Kidney epithelial cell (primary cell): ENCODE measurements at regions not wholly inside any gene's neighbourhood (a gene's known extent, or its start where the extent isn't known, plus 50 kb on each side); places are given as distances from the start of the nearest gene placed in this dataset.
"Not testable (repeated sequence)": the region's sequence is repeated elsewhere in the genome, so short reads cannot be mapped to it uniquely, and the experiment has no call there.

Source experiments
- DNase-seq: peaks from one replicate; pipeline ENCODE4 v3.0.0-alpha.2; 2010; ENCODE audit warnings: low read depth
- H3K27me3 ChIP-seq: 2 replicates; pipeline ENCODE4 v1.6.0; 2011; ENCODE audit warnings: low read length; ENCODE audit not compliant: control insufficient read depth, insufficient read depth
- H3K36me3 ChIP-seq: 2 replicates; pipeline ENCODE4 v1.5.1; 2011; ENCODE audit warnings: low read length; ENCODE audit not compliant: control insufficient read depth, insufficient read depth
- H3K4me3 ChIP-seq: 2 replicates; pipeline ENCODE4 v1.5.1; 2011; ENCODE audit warnings: low read depth, mild to moderate bottlenecking, control low read depth, low read length
- TF ChIP-seq, protein P1 (sequence below): IDR thresholded peaks from 2 replicates; pipeline ENCODE4 v1.5.1; 2011; ENCODE audit warnings: mild to moderate bottlenecking, moderate library complexity, low read length, control low read depth, inconsistent platforms; ENCODE audit not compliant: insufficient read depth, poor library complexity, severe bottlenecking

DNA sequence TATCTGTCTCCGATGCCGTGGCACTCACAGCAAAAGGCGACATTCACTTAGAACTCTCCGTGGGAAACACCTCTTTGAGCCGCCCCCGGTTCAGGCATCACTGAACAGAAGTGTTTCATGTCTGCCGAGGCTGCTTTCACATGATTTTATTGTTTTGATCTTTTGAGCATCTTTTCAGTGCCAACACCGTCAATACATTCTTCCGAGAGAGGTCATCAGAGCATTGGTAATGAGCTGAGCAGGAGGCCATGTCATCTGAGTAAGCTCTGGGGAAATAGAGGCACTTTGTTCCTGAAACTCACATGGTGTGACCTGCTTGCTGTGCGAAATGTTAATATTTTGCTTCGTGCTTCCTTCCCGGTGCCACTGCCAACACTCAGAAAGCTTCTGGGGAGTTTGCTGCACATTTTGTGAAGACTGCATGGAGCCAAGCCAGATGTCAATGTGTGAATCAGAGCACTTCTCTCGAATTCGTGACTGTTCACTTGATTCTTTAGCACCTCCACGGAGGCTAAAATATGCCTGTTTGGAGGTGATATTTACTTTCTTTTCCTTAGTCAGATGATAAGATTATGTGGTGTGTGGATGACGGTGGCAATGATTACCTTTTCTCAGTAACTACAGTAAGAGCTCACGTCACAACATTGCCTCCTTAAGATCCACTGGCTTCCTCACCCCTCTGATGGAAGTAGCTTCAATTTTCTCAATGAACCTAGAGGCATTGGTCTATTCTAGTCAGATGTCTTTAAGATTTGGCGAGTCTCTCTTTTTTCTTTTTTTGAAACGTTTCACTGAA lies 222.3 kb upstream of the HS3ST1 start:
- TF ChIP-seq, protein P1, sequence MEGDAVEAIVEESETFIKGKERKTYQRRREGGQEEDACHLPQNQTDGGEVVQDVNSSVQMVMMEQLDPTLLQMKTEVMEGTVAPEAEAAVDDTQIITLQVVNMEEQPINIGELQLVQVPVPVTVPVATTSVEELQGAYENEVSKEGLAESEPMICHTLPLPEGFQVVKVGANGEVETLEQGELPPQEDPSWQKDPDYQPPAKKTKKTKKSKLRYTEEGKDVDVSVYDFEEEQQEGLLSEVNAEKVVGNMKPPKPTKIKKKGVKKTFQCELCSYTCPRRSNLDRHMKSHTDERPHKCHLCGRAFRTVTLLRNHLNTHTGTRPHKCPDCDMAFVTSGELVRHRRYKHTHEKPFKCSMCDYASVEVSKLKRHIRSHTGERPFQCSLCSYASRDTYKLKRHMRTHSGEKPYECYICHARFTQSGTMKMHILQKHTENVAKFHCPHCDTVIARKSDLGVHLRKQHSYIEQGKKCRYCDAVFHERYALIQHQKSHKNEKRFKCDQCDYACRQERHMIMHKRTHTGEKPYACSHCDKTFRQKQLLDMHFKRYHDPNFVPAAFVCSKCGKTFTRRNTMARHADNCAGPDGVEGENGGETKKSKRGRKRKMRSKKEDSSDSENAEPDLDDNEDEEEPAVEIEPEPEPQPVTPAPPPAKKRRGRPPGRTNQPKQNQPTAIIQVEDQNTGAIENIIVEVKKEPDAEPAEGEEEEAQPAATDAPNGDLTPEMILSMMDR, result no peak
- H3K27me3 ChIP-seq, result no peaks in the 10 kb centered on the region
- H3K4me3 ChIP-seq, result peak overlapping the region; percentile 18
- DNase-seq, result peak; percentile 76
- no peaks in the 10 kb centered on the region for H3K36me3 ChIP-seq

DNA sequence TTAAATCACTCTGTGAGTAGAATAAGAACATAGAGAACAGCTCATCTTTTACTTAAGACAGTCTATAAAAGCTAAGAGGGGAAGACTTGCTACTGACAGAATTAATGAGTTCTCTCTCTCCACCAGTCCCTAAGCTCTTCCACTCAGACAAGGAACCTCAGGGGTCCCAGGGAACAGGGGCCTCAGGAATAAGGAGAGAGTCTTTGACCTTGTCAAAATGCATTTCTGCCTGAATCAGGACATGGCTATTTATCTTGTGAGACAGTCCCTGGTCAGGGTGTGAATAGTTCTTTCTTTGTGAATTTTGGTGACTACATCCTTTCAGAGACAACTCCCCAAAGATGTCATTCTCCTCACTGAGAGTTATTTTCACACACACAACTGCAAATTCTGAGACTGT lies 218.7 kb upstream of the HS3ST1 start:
- no peak for DNase-seq
- H3K36me3 ChIP-seq, result no peaks in the 10 kb centered on the region
- no peaks in the 10 kb centered on the region for H3K27me3 ChIP-seq
- TF ChIP-seq, protein P1, result no peak
- H3K4me3 ChIP-seq, result no peak overlapping the region

DNA sequence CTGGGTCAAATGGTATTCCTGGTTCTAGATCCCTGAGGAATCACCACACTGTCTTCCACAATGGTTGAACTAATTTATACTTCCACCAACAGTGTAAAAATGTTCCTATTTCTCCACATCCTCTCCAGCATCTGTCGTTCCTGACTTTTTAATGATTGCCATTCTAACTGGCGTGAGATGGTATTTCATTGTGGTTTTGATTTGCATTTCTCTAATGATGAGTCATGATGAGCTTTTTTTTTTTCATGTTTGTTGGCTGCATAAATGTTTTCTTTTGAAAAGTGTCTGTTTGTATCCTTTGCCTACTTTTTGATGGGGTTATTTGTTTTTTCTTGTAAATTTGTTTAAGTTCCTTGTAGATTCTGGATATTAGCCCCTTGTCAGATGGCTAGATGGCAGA lies 214.4 kb upstream of the HS3ST1 start:
- H3K27me3 ChIP-seq, DNase-seq, H3K4me3 ChIP-seq, H3K36me3 ChIP-seq: not testable (repeated sequence)

DNA sequence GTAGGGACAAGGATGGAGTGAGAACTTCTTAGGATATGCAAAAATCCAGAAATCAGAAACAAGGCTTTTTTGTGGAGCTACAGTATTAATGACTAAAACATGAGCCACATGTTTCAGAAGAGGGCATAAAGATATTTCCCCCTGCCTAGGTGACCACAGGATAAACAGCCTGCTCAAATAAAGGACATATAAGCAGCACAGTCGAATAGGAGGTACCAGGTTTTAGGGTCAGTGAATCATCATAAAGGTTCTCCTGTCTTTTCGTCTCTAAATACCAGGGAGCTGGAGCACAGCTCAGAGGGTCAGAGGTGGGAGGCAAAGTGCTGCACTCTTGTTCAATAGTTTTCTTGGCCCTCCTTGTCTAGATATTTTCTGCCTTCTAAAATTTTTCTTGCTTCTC lies 211.9 kb upstream of the HS3ST1 start:
- Histone ChIP-seq H3K27me3 (no peaks in the 10 kb centered on the region), H3K4me3 (no peak overlapping the region), H3K36me3 (no peaks in the 10 kb centered on the region)
- DNase-seq, result no peak
- TF ChIP-seq, protein P1, result no peak

DNA sequence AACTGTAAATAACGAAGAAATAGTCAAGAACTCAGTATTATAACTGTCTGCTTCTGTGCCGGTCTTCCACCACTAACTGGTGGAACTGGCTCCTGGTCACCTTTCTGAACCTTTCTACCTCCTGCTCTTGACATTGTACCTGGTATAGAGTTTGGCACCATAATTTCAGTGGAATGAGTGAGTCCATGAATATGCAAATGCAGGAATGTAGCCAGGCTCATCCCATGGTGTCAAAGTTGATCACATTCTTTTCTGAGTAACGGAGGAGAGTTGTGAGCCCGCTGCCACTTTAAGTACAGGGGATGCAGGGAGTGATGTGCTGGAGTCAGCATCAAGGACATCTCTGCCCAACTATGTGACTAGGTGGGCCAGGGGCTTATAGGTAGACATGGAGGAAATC lies 207.9 kb upstream of the HS3ST1 start:
- H3K4me3 ChIP-seq, result no peak overlapping the region
- no peaks in the 10 kb centered on the region for H3K27me3 ChIP-seq
- DNase-seq, result no peak
- TF ChIP-seq, protein P1, result no peak
- no peaks in the 10 kb centered on the region for H3K36me3 ChIP-seq

DNA sequence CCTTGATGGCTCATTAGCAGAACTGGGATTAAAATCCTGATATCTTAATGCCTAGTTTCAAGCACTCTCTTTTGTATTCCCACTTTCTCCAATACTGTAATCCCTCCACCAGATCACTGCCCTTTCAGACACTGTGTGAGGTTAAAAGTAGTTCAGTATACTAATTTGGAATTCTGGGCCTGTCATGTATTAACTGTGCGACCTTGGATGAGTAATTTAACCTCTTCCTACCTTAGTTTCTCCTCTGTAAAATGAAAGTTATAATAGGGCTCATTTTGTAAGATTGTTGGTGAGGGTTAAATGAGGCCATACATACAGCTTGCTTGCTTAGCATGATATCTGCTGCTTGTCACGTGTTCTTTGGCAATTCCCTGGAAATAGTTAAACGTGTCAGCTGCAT lies 207.3 kb upstream of the HS3ST1 start:
- H3K27me3 ChIP-seq, result no peaks in the 10 kb centered on the region
- no peak overlapping the region for H3K4me3 ChIP-seq
- TF ChIP-seq, protein P1, result no peak
- H3K36me3 ChIP-seq, result no peaks in the 10 kb centered on the region
- no peak for DNase-seq
